ENCODE measurements at regions not wholly inside any gene's neighbourhood (a gene's known extent, or its start where the extent isn't known, plus 50 kb on each side); places are given as distances from the start of the nearest gene placed in this dataset.

DNA sequence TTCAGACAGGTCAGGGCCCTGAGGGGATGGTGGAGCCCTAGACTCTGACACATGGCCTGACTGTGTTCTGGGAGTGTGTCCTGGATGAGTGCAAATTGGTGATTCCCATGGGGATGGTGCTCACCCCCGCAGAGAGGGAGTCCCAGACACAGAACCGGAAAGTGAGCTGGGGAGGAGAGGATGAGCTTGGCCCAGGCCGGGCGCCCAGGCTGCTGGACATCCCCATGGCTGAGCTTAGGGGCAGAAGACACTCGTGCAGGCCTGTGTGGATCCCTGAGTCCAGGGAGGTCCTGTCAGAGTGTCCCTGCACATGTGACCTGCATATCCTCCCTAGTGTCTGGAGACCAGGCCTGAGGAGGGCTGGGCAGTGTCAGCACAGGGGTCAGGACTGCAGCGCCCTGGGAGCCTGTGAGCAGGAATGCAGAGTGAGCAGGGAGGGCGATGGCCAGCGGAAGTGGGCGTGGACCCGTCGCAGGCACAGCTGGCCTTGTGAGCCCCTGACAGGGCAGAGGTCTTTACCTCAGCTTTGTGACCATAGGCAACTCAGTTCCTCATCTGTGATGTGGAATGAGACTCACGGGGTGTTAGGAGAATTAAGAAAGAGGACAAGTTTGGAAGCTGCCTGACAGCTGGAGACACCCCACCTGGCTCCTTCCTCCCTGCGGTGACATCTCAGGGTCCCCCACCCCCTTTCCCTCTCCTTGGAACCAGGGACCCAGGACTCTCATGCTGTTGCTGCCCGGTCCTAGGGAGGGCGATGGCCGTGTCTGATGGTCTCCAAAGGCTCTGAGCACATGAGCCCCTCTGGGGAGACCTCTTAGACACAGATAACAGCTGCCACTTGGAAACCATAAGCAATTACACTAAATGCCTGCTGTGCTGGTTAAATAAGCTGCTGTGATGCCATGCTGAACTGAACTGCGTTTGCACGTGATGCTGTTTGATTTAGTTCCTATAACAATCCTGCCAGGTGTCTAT, 62.6 kb upstream of the HS6ST1 start:
- DNase-seq, result no peak

DNA sequence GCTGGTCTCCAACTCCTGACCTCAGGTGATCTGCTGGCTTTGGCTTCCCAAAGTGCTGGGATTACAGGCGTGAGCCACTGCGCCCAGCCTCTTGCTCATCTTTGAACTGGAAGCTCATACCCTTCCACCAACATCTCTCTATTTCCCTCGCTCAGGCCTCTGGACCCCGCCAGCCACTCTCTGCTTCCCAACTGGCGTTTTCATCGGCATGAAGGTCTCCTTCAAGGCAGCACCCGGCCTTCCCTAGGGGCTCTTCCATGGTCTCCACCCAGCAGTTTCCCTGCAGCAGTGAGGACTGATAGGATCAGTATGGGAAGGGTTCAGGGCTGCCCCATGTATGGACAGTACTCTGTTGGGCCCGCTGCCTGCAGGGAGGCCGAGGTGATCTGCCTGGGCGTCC, 65.8 kb upstream of the HS6ST1 start:
- DNase-seq, result no peak

DNA sequence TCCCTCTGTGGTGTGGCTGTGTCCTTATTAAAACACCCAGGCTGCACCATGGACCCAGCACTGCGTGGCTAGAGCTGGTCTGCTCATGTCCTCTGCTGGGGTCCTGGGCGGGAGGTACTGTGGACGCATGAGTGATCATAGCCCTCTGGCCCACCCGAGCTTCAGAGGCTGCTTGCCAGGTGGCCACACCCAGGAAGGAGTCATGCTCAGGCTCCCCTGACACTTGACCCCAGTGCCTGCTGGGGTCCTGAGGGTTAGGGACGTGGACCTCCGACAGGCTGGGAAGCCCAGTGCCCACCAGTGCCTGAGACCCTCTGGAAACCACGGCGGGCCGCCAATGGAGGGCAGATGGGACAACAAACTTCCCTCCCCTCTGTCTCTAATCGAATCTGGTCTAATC, 66.3 kb upstream of the HS6ST1 start:
- DNase-seq, result no peak

DNA sequence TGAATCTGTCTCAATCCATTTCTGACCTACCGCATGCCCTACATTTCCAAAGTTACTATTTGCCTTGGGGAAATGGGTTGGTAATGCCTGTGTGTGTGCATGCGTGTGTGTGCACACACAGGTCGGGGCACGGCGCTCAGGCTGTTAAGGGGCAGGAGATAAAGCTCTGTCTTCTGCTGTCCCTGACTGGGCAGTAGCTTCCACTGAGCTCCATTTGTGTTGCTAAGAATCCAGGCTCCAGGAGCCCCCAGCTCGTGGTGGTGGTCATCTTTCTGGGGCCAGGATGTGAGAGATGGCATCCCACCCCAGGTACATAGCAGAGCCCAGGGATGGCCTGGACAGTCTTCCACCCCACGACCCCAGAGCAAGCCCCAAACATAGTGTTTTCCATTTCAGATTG, 66.7 kb upstream of the HS6ST1 start:
- no peak for DNase-seq

DNA sequence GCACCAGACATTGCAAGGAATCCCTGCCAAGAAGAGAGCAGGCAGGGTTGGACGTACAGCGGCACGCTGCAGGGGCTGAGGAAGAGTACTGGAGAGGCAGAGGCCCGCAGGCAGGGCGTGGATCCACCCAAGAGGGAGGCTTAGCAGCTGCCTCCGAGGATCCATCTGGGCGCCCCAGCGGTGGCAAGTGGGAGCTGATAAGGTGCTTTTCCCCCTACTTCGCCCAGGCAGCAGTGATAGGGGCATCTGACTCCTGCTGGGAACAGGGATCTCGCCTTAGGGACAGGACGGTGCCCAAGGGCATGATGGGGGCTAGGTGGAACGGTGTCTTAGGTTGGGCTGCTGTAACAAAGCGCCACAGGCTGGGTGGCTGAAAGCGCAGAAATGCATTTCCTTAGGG, 67.4 kb upstream of the HS6ST1 start:
- no peak for DNase-seq

GRCh38 chr2:128388499-128388941, 69.9 kb upstream of the HS6ST1 start:
- DNase-seq, result no peak

DNA sequence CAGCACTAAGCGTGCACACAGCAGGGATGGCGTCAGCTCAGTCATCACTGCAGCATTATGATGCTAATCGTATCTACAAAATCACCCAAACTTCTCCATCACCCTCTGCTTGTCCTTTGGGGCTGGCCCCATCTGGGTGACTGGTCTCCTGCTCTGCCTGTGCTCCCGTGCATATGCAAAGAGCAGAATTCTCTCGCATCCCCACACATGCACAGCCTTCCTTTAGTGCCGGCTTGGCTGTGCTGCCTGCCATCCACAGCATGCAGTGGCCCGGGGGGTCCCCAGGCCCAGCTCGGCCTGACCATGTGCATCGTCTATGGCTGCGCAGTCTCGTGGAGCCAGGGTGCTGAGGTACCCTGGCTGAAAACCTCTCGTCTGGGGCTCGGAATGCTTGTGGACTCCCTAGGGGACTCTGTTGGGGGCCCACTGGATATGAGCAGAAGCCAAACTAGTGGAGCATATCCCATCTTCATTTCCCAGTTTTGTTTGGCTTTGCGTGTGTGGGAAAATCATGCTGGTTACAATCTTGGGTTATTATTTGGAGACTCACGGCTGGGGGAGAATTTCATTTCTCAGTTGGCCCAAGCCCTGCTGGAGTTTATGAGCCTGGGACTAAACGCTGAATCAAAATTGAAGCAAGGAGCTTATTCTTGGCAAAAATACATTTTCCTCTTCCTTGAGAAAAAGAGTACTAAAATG, 70.9 kb upstream of the HS6ST1 start:
- DNase-seq, result no peak

- DNase-seq, result no peak
These were observed 71.8 kb upstream of the HS6ST1 start for GRCh38 chr2:128390256-128390990.

- no peak for DNase-seq
These were observed 72.4 kb upstream of the HS6ST1 start for GRCh38 chr2:128390991-128391630.

DNA sequence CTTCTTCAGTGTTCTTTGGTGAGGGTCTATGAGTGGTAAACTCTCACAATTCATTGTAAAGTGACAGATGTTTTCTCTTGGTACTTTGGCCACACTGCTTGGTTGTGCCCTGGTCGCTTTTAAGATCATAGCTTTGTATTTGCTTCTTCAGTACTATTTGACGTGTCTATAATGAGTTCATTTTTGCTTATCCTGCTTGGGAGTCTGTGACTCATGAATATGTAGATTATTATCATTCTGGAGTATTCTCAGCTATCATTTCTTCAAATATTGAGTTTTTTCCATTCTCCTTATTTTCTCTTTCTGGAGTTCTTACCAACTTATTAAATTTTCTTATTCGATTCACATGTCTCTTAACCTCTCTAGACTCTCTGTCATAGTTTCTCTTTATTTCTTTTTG, 73.0 kb upstream of the HS6ST1 start:
- DNase-seq, result no peak

- no peak for DNase-seq
These were observed 73.5 kb upstream of the HS6ST1 start for GRCh38 chr2:128392207-128392606.

DNA sequence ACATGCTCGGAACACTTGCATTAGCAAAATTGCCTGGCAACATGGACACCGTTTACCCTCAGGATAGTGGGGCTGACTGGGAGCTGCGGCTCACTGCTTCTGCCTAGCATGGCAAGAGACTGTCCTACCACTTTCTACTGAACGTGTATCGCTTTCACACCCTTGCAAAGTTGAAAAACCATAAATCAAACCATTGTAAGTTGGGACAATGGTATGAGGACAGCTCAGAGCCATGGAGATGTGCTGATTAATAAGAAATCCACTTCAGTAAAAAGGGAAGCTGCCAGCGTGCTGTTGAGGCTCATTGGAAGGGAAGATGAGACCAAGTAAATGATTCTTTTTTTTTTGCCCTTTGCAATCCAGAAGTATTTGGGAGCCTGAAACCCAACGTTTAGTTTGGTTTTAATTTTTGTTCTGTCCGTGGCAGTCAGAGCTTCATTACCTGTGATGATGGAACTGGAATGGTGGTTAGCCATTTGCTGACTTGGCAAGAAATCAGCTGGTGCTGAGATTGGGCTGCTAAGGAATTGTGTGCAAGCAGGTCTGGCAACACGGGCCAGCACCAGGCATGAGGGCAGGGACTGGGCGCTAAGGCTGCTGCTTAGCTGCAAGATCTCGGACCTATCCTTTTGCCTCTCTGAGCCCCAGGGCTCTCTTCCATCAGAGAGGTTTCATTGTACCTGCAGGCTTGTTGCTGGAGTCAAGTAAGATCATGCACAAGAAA, 75.5 kb upstream of the HS6ST1 start:
- no peak for DNase-seq

DNA sequence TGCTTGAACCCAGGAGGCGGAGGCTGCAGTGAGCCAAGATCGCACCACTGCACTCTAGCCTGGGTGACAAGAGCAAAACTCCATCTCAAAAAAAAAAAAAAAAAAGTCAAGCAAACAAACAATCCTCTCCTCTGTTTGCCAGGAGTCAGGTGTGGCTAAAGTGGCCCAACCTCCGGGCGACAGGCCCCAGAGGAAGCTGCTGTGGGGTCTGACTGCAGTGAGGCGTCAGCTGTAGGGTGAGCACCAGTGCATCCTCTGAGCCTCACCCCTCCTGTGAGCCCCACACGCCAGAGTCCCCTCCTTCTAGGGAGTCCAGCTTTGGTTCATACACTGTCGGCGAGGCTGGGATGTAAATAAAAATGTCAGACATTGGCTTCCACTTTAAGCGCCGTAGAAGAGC, 76.5 kb upstream of the HS6ST1 start:
- no peak for DNase-seq

DNA sequence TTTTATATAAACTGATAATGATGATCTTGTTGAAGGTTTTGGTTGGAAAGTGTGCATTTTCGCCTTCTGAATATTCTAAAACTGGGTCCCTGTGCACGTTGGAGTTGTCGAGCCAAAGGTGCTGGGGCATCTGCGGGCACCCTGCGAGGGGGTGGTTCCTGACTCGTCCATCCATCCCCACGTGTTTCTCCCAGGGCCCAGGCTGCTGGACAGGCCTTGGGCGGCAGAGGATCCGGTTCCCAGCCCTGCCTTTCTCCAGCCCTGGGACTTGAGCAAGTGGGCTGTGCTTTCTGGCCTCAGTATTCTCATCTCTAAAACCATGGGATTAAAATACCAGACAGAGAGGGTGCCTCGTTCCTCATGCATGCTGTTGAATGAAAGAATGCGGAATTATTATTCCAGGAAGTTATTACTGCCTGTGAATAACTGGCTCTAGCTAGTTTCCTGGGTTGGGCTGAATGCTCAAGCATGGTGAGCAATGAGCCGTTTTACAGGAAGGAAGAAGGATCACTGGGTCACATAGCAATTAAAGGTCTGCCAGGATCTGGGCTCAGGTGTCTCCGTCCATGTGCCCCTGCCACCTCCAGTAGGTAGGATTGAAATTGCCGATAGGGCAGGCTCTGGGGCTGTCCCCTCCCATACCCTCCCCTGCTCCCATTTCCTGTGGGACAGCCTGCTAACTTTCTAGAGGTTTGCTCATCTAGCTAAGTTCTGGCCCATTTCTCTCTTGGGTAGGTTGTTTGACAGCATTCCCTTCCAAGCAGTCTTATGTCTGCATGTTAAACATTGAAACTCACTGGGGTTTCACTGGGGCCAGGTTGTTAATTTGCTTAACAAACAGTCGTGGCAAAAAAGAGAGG, 77.2 kb upstream of the HS6ST1 start:
- no peak for DNase-seq

DNA sequence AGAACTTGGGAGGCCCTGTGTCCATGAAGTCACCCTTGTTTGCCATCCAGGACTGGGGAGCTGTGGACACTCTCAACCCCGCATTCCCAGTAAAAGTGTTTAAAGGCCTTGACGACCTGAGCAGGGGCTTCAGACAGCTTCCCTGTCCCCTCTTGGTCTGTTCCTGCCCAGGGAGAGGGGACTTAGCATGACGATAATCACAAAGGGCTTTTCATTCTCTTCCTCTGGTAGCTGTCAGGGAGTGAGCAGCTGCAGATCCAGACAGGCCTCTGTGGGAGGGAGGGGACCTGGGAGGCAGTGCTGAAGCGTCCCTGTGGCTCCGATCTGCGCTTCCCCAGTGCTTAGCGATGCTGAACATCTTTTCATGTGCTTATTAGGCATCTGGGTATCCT, 77.8 kb upstream of the HS6ST1 start:
- DNase-seq, result no peak

GRCh38 chr2:128396946-128397345, 78.3 kb upstream of the HS6ST1 start:
- DNase-seq, result no peak

- no peak for DNase-seq
These were observed 80.6 kb upstream of the HS6ST1 start for GRCh38 chr2:128399256-128399655.

- no peak for DNase-seq
These were observed 81.1 kb upstream of the HS6ST1 start for GRCh38 chr2:128399690-128400291.

- DNase-seq, result no peak
These were observed 83.0 kb upstream of the HS6ST1 start for GRCh38 chr2:128401680-128402079.

- no peak for DNase-seq
These were observed 84.4 kb upstream of the HS6ST1 start for GRCh38 chr2:128402911-128403670.

Measured in bone marrow (tissue), 2 donors.